GM21825 (cell line): ENCODE measurements at regions not wholly inside any gene's neighbourhood (a gene's known extent, or its start where the extent isn't known, plus 50 kb on each side); places are given as distances from the start of the nearest gene placed in this dataset.

Experiments
- ATAC-seq: cut with Tn5 transposase; IDR thresholded peaks from one replicate; pipeline ENCODE4 v1.9.1; 2021; ENCODE audit warnings: mild to moderate bottlenecking, moderate library complexity; ENCODE audit not compliant: unreplicated experiment

DNA sequence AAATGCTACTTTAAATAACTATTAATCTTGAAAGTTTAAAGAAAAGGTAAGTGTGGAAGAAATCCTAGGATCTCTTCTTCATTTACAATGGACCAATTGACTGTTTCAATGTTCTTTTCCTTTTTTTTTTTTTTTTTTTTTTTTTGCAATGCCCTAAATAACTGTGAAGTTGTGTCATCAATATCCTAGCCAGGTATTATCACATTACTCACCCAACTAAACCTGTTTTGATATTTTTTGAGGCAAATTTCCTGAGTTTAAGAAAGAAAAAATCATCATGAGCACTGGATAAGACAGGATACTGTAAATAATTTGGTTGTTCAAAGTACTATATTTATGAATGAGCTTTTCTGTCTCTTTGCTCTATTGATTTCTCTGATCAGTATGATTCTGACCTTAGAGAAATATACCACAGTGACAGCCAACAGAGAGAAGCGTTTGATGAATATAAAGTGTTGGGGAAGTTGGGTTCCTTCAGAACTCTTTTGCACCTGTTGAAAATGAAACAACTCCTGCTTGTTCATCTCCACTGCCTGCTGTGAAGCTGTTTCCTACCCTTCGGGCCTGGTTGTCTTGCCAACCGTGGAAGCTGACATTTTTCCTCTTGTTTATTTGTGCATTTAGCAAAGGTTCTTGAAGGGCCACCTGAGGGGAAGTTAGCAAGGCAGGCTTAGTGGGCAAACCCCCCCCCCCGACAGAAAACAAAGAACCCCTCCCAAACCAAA, 1220.5 kb upstream of the SLC10A2 start:
- no peak for ATAC-seq

DNA sequence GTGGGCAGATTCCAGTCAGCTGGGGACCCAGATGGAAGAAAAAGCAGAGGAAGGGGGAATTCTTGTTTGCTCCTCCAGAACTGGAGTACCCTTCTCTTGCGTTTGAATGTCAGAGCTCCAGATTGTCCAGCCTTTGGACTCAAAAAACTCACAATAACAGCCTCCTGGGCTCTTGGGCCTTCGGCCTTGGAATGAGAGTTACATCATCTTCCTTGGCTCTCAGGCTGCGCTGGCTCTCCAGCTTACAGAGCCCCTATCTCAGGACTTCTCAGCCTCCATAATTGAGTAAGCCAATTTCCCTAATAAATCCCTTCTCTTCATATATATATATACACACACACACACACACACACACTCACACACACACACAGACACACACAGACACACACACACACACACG, 1215.7 kb upstream of the SLC10A2 start:
- ATAC-seq = no peak

DNA sequence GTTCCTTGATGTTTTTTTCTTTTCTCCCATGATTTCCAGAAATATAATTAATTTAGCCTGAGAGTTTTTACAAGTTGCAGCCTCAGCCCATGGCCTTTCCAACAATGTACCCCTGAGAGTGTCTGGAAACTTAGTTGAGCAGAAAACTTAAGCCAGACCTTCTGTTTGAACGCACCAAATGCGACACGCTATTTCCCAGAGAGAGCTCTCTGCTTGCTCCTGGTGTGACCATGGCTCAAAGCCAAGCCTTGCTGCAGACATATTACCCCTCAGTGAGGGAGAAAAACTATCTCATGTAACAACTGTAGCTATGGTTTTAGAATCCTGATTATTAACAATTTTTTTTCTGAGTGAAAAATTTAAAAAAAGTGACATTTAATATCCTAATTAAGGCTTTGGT, 1204.5 kb upstream of the SLC10A2 start:
- ATAC-seq = no peak

DNA sequence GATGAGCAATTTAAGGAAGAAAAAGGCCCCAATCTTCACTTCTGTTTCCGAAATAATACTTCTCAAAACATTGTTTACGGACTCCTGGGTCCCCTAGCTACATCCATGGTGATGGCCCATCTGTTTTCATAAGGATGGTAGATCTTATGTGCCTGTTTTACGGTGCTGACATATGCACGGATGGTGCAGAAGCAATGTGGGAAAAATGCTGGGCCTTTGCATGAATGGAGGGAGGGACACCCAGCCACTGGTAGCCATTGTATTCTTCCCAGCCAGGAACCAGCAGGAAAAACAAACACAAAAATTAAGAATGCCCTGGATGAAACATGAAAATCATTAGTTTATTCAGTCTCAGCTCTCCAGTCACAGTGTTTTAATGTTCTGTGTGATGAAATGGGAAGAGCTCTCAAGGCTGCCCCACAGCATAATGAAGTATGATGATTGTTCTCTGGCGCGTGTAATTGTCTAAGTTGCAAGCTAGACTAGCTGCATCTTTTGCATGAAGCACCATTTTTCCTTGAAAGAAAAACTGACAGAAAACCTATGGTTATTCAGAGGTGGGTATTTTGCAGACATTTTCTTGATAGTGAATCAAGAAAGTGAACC, 1201.1 kb upstream of the SLC10A2 start:
- ATAC-seq = no peak

DNA sequence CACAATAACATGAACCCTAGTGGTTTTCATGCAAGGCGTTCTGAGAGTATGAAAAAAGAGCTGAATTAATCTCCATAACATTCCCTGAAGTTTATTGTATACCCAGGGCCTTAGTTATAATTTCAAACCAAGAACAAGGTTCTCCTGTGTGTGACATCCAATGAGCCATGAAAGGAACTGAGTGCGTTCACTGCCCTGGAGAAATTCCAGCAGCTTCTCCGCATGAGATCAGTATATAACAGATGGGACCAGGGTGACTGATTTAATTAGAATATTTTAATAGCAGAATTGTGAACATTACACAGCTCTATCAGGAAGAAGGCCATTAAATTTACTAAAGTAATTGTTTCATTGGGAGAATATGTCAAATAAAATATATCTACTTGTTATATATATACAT, 1190.5 kb upstream of the SLC10A2 start:
- no peak for ATAC-seq

DNA sequence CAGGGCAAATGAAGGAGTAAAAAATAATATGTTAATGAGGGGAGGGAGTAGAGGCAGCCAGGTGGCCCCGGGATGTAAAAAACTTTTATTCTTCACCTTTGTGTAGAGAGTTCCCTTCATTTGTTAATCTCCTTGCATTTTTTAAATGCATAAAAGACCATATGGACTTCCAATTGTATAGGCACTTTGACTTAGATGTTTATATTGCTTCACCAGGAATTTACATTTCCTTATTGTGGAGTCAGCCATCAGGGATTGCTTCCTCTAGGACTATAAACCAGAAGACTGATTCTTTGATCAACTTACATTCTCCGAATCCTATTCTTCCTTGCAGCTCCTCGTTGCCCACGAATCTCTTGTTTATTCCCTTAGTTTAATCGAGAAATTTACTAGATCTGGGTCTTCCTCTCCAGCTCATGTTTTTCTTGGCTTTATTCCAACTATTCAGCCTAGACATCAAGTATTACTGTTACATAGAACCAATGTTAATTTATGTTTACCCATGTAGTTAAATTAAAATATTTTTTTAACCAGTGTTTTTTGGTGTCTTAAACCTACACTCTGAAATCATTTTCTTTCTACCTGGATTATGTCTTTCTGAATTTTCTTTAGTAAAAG, 1187.0 kb upstream of the SLC10A2 start:
- no peak for ATAC-seq

DNA sequence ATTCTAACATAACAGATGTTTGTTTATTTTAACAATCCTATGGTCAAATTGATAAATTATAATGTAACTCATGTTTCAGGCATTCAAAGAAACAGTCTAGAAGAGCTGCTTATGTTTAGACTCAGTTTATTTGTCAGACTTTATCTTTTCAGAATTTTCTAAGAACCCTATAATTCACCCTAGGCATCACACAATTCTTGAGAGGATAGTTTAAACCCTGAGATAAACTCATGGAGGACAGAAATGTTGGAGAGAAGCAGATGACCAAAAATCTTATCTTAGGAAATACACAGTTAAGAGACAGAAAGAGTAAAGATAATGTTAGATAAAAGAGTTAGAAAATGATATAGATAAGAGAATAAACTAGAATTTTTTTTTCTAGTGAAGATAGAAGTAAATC, 1185.7 kb upstream of the SLC10A2 start:
- no peak for ATAC-seq

DNA sequence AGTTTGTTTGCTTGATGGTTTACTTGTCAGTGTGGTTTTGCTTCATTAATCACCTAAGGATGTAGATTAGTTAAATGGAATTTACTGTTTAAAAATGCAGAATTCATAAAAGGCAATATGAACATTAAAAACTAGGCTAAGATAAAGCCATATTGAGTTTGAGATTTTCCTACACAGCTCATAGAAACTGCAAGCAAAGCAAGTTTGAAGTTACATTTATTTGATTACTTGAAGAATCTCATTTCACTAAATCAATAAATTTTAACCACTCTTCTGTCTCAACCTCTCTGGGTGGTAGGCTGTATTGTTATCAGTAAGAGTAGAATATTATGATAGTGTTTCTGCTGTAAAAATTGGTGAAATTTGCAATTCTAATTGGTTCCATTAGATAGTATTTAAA, 1180.7 kb upstream of the SLC10A2 start:
- ATAC-seq = no peak

DNA sequence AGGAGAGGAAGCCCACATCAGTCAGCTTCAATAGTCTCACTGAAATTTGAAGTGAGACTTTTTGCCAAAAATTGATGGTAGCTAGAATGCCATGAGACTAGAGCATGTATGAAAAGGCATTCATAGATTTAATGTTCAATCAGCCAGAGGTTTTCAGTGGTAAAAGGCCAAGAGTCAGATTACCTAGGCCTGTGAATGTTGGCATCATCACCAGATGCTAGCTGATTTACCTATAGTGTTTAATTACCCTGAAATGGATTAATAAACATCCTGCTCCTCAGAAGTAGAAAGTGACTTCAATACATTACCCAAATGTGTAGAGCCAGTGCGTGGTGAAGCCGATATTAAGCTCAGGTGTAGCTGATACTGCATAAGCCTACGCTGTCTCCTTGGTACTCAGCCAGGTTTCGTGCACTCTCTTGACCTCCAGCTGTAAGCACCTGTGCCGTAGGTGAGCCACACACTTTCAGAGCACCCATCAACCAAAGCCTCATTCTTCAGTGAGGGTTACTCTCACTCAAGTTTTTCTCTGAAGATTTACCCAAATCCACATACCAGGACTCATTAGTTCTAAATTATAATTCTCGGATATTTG, 1140.3 kb upstream of the SLC10A2 start:
- no peak for ATAC-seq

DNA sequence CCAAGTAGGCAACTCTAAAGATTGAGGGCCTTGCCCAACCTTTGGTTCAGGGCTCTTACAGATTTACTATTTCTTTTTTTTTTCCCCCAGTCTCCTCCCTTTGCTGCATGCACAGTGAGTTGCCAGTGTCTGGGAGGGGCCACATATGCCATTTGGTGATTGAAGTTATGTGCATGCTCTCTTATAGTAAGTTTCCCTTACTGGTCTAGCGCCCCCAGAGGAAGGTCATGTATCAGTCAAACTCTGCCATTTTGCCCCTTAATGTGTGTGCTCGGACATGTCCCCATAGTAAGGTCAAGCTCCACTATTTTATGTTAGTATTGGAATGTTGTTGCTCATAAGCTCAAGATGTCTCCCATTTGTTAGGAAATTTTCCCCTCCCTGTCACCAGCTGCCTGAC, 1138.0 kb upstream of the SLC10A2 start:
- no peak for ATAC-seq

DNA sequence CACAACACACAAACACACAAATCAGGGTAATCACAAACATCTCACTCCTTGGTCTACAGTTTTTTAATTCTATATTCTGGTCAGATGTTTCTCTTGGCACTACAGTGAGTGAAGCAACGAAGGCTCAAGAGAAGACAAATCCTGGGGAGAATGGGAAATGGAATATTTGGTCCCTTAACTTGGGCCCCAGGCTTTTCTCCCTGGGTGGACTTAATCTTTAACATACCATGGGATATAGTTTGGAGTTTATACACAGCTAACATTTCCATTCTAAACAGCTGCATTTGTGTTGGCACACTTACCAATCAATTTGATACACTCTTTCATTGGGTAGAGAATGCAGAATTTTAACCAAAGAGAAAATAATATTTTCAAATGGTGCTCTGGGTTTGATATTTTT, 1132.6 kb upstream of the SLC10A2 start:
- ATAC-seq = no peak

DNA sequence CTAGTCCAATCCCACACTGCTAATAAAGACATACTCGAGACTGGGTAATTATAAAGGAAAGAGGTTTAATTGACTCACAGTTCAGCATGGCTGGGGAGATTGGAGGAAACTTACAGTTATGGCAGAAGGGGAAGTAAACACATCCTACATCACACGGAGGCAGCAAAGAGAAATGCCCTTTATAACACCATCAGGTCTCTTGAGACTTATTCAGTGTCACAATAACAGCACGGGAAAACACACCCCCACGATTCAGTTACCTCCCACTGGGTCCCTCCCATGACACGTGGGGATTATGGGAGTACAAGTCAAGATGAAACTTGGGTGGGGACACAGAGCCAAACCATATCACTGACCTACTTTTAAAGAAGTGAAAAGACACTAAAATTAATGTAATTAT, 1130.4 kb upstream of the SLC10A2 start:
- ATAC-seq = no peak

DNA sequence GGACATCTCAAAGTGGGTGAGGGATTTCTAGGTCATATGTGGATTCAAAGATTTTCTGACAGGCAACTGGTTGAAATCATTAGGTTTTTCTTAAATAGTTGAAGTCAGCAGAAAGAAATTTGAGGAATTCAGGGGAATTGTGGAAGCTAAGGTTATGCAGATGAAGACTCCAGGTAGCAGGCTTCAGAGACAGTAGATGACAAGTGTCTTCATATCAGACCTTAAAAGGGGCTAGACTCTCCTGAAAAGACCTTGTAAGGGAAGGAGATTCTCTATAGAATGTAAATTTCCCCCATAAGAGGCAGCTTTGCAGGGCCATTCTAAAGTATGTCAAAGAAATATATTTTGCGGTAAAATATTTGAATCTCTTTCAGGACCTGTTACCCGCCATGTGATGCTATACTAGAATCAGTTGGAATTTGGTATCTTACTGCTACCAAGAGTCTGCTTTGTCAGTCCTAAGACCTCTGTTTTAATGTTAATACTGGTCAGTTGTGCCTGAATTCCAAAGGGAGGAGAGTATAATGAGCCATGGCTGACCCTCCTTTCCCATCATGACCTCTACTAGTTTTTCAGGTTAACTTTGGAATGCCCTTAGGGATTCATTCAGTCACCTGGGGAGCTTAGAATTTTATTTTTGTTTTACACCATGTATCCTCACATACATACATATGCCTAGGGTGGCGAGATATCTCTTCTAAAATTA, 1115.5 kb upstream of the SLC10A2 start:
- ATAC-seq = no peak

DNA sequence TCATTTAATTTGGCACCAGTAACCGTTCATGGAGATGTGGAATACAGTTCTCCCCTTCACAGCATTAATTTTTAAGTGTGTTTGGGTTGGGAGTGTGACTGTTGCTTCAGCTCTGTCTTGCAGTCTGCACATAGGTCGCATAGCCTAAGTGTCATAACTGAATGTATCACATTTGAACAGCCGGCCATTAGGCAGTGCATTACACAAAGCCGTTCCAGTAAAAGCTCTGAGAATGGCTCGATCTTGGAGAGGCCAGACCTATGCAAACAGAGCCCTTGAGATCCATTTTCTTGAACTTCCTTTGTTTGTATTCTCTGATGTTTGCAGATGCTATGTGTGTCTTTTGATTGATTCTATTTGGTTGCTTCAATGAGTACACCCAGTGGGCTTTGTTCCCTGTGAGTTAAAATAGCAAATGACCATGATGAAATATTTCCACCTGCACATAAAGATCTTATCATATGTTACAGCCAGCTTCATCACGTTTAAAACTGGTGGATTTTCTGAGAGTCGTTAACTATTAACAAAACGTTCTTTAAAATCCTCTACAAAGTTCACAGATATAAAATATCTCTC, 1104.9 kb upstream of the SLC10A2 start:
- ATAC-seq = no peak

DNA sequence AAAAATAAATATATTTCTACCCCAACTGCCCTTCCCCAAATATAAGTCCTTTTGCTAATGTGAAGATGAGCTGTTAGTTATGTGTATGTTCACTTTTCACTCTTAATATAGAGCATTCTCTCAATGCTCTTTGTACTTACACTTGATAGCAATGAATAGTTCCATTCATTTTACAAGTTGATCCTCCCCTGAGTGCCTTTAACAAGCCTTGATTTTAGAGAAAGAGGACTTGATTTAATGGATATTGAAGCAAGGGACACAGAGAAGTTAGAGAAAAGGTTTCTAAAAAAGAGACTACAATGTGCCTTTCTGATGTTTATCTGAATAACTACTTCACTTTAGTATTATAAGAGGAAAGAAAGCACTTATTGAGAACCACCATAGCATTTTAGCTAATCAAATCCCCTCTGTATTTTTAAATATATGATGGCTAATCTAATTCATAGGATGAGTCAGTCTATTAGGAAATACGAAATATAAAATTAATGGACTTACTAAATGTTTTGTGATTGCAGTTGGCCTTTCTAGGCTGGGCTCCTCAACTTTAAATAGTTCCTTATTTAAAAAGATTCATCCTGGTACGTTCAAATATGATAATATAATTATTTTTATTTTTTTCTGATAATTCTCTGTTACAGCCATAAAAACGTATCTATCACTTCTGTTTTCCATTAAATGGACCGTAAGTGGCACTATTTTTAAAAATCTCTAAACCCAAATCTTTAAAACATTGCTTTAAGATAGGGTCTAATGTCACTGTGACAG, 1097.8 kb upstream of the SLC10A2 start:
- ATAC-seq = no peak

DNA sequence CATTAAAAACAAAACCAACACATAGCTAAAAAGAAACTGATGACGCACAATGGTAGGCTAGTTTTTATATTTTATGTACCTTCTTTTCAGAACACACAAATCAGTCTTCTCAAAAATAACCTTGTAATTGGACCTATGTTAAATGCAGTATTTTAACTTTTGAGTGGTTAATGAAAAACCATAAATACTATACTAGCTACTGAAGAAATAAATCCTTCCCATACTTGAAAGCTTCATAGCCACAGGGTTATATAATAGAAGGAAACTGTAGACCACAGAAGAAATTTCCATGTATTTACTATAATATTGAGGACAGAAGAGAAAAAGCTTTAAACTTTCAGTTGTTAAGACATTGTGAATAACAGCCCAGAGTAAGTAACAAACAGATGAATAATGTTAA, 1094.3 kb upstream of the SLC10A2 start:
- no peak for ATAC-seq

DNA sequence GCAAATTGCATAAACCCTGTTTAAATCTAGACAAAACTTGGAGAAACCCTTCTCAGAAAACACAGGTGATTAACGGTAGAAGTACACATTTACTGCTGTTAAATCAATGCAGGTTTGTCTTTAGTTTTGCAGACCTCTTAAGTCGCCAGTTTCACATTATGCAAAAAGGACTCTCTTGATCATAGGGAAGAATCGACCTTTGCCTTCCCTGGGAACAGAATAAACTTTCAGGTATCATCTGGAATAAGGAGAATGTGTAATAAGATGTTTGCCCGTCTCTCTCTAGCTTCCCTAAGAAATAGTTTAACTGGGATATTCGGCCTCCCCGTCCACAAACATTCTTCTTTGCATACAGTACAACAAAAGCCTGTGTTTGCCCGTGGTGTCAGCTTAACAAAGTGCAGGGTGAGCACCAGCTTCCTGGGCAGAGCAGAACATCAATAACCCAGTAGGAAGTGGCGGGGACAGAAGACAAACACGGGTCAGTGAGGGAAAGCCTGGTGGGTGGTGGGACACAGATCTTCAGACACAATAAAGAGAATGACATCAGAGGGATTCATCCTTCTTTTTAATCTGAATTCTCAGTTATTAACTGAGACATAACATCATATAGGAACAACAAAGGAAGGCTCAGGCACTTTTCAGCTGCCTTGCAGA, 1077.7 kb upstream of the SLC10A2 start:
- ATAC-seq = no peak

DNA sequence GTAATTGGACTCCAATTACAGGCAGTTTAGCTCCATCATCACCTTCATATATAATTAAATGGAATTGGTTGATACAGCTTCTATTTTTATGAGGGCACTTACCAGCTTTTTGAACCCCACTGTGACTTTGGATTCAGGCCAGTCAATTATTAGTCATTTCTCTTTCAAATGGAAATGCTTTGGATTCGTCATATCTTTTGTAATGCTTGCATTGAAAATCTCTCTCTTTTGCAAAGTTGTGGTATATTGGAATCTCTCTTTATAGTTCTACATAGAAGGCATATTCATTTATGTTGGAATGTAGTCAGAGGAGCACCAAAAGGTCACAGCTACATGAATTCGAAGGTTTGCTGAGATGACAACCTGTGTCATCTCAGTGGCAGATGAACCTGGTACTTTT, 1074.3 kb upstream of the SLC10A2 start:
- no peak for ATAC-seq

DNA sequence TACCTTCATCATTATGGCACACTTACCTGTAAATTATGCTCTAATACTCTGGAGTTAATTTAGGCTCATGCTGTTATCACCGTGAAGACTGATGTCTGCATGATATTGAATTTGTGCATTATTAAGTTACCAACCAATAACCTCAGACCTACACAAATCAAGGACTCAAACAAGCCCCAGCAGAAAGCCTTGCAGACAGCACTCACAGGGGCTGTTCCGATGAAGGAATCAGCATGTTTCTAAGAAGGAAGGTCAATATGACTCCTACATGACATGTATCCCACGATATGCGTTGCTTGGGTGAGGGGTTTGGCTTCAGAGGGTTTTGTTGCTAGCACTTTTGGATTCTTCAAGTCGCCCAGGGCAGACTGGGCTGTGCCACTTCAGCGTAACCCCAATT, 1071.2 kb upstream of the SLC10A2 start:
- ATAC-seq = no peak

DNA sequence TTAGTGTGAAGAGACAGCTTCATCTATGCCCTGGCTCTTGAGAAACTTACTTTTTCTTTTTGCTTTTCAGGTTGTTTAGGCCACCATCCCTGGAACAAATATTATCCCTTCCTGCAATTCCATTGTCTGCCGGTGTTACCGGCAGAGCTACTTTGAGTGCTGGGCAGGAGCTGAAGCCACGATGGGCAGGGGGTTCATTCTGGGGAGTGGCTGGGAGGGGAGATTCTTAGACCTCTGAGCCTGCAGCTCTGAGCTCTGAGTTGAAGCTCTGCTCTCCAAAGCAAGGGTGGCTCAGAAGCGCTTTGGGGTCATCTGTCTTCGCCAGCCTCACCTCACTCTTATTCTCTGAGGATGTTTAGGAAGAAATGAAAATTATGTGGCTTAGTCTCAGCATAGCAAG, 1066.6 kb upstream of the SLC10A2 start:
- ATAC-seq = no peak
